ENCODE measurements at regions not wholly inside any gene's neighbourhood (a gene's known extent, or its start where the extent isn't known, plus 50 kb on each side); places are given as distances from the start of the nearest gene placed in this dataset.

DNA sequence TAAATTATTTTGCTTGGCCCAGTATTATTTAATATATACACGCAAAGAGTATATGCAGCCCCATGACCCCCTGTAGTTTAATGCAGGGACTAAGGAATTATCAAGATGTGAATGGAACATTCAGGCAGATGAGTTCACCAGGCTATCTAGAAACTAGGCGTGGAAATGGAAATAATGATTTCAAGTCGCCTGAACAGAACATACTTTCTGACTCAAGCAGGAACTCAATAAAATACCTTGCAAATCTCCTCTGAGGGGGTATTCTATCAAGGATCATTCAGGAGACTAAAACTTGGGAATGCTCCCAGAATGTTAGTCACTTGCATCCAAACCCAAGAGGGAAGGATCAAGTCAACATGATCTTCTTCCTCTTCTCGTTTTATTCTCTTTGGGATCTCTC lies 59.6 kb upstream of the RASSF6 start:
- ChIA-PET POLR2A (no interaction called here), CTCF (interaction anchor here (1.1 to 1.7 kb wide), 3 partner anchors 27 to 104 kb away, joined by 3 to 4 read pairs (median 3); no protein-coding TSS in a partner anchor)
- DNase-seq (ENCODE audit: extremely low spot score) = no peak
- TF ChIP-seq, protein P1, sequence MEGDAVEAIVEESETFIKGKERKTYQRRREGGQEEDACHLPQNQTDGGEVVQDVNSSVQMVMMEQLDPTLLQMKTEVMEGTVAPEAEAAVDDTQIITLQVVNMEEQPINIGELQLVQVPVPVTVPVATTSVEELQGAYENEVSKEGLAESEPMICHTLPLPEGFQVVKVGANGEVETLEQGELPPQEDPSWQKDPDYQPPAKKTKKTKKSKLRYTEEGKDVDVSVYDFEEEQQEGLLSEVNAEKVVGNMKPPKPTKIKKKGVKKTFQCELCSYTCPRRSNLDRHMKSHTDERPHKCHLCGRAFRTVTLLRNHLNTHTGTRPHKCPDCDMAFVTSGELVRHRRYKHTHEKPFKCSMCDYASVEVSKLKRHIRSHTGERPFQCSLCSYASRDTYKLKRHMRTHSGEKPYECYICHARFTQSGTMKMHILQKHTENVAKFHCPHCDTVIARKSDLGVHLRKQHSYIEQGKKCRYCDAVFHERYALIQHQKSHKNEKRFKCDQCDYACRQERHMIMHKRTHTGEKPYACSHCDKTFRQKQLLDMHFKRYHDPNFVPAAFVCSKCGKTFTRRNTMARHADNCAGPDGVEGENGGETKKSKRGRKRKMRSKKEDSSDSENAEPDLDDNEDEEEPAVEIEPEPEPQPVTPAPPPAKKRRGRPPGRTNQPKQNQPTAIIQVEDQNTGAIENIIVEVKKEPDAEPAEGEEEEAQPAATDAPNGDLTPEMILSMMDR (IDR thresholded peaks at IDR 0.05; ENCODE audit: control extremely low read depth, extremely low read depth, low read depth, missing control alignments) = no peak

DNA sequence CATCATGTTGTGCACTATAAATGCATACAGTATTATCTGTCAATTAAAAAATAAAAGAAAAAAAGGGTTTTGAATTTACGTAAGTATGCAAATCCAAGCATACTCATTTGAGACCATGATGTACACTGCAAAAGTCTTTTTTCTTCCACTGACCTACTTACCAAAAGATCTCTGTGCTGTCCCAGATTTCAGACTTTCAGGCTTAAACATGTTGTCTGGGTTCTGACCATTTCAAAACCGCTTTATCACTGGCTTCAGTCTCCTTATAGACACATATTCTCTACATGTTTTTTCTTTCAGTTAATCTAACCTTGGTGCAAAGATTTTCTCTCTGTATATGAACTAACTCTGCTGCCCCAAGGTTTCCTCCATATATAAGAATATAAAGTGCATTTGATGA lies 58.6 kb upstream of the CXCL8 start:
- TF ChIP-seq, protein P1 (IDR thresholded peaks at IDR 0.05; ENCODE audit: control extremely low read depth, extremely low read depth, low read depth, missing control alignments) = no peak
- CTCF ChIA-PET = no interaction called here
- POLR2A ChIA-PET = no interaction called here
- no peak for DNase-seq (ENCODE audit: extremely low spot score)

DNA sequence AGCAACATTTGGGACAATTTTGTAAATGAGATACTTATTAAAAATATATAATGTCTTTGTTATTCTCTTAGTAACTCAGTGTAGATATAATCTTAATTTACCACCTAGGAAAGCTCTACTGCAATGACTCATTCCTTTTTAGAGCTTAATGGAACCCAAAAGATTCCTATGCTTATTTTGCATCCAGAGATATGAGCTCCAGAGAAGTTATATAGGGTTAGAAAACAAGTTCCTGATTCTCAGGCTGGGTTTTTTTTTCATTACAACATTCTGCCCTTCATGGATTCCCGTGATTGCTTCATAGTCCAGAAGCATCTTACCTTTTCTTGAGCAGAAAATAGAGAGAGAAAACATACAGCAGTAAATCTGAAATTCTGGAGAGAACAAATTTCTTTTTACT lies 57.9 kb upstream of the CXCL8 start:
- POLR2A ChIA-PET = no interaction called here
- TF ChIP-seq, protein P1 (IDR thresholded peaks at IDR 0.05; ENCODE audit: control extremely low read depth, extremely low read depth, low read depth, missing control alignments) = no peak
- DNase-seq (ENCODE audit: extremely low spot score) = no peak
- CTCF ChIA-PET = interaction anchor here (0.9 to 1.5 kb wide), 2 partner anchors 9 to 28 kb away, joined by 3 to 4 read pairs; no protein-coding TSS in a partner anchor

DNA sequence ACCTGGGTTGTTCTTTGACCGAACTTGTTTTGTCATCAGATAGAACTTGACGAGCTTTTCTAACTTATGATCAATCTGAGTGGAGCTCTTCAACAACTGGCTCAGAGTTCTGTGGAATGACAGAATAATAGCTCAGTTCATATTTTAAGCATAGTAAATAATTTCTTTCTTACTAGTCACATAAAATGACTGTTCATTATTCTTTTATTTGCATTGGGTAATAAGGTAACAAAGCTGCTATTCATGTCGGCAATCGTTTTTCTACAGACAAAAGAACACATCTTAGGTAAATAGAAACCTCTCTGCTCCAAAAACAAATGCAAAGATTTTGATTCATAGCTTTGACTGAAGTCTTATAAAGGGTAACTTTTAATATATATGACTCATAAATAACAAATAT lies 57.3 kb upstream of the CXCL8 start:
- POLR2A ChIA-PET = no interaction called here
- TF ChIP-seq, protein P1 (IDR thresholded peaks at IDR 0.05; ENCODE audit: control extremely low read depth, extremely low read depth, low read depth, missing control alignments) = no peak
- no peak for DNase-seq (ENCODE audit: extremely low spot score)
- CTCF ChIA-PET = interaction anchor here (0.9 to 1.5 kb wide), 3 partner anchors 10 to 120 kb away, joined by 3 to 4 read pairs (median 3); no protein-coding TSS in a partner anchor

DNA sequence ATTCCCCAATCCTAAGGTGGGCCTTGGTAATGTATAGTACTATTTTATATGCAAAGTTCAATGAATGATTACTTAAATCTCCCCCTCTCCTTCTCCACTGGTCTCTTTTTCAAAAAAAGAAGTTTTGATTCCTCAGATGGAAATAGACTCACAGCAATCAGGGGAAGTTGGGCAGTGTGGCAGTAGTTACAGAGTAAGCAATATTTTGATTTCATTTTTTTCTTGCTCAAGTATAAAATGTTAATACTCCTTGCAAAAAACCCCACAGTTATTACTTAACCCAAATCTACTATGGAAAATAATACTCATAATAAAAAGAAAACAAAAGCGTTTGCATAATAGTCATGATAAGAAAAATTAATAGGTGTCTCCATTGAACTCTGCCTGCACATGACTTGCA lies 56.9 kb upstream of the CXCL8 start:
- no peak for DNase-seq (ENCODE audit: extremely low spot score)
- ChIA-PET CTCF (interaction anchor here (0.9 to 1.5 kb wide), 3 partner anchors 10 to 121 kb away, joined by 3 to 4 read pairs (median 3); no protein-coding TSS in a partner anchor), POLR2A (no interaction called here)
- TF ChIP-seq, protein P1 (IDR thresholded peaks at IDR 0.05; ENCODE audit: control extremely low read depth, extremely low read depth, low read depth, missing control alignments) = no peak

DNA sequence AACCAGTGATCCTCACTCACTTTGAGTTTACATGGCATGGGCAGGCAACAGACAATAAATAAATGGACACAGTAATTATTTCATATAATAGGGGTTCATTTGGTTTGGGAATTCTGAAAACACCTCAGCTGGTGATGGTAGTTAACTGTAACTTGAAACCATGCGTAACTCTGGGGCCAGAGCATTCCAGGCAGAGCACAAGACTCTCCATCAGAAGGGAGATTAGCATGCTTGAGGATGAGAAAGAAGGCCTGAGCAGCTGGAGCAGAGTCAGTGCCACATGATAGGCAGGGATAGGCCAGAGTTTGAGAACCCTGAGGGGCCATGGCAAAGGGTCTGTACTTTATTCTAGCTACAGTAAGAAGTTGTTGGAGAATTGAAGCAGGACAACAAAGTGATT lies 56.3 kb upstream of the CXCL8 start:
- TF ChIP-seq, protein P1 (IDR thresholded peaks at IDR 0.05; ENCODE audit: control extremely low read depth, extremely low read depth, low read depth, missing control alignments) = no peak
- POLR2A ChIA-PET = no interaction called here
- CTCF ChIA-PET = interaction anchor here (1.2 to 1.4 kb wide), 2 partner anchors 9 to 22 kb away, joined by 4 to 6 read pairs; no protein-coding TSS in a partner anchor
- DNase-seq (ENCODE audit: extremely low spot score) = no peak
